IMR-90 (cell line): ENCODE measurements at regions not wholly inside any gene's neighbourhood (a gene's known extent, or its start where the extent isn't known, plus 50 kb on each side); places are given as distances from the start of the nearest gene placed in this dataset.

Source experiments
- CTCF ChIP-seq: conservative IDR thresholded peaks from 2 replicates; pipeline ENCODE4 v1.5.1; 2012; ENCODE audit warnings: mild to moderate bottlenecking, low read depth, low read length, improper control_type of control experiment
- FOS ChIP-seq: fragments of 150-350 bp; IDR thresholded peaks from 2 replicates; pipeline ENCODE4 v1.6.1; 2016; ENCODE audit warnings: low read depth, low read length
- POLR2A ChIP-seq: IDR thresholded peaks from 2 replicates; pipeline ENCODE4 v1.6.1; 2012; ENCODE audit warnings: mild to moderate bottlenecking, low read depth, low read length

- no peak for TF ChIP-seq POLR2A
- no peak for TF ChIP-seq CTCF
- TF ChIP-seq FOS: no peak
These were observed 335.9 kb upstream of the TNRC6C start for GRCh38 chr17:77622647-77623046.
